ENCODE measurements at regions not wholly inside any gene's neighbourhood (a gene's known extent, or its start where the extent isn't known, plus 50 kb on each side); places are given as distances from the start of the nearest gene placed in this dataset.

DNA sequence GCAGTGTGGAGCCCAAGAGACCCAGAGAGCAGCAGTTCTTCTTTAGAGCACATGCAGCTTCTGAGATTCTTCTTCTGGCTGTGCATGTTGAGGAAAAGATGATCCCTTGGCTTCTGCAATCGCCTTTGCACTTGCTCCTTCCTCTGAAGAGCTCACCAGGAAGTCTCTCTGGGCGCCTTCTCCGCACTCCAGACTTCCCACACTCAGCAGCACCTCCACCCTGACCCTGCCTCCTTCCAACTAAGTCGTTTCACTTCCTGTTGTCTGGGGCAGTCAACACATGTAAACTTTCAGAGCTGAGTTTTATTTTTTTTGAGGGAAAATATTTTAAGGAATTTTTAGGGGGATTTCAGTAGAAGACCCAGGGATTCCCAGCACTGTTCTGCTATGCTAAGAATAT, 73.4 kb upstream of the F3 start:
- no peak for TF ChIP-seq POLR2A (IDR thresholded peaks at IDR 0.05)
- TF ChIP-seq, protein P1, sequence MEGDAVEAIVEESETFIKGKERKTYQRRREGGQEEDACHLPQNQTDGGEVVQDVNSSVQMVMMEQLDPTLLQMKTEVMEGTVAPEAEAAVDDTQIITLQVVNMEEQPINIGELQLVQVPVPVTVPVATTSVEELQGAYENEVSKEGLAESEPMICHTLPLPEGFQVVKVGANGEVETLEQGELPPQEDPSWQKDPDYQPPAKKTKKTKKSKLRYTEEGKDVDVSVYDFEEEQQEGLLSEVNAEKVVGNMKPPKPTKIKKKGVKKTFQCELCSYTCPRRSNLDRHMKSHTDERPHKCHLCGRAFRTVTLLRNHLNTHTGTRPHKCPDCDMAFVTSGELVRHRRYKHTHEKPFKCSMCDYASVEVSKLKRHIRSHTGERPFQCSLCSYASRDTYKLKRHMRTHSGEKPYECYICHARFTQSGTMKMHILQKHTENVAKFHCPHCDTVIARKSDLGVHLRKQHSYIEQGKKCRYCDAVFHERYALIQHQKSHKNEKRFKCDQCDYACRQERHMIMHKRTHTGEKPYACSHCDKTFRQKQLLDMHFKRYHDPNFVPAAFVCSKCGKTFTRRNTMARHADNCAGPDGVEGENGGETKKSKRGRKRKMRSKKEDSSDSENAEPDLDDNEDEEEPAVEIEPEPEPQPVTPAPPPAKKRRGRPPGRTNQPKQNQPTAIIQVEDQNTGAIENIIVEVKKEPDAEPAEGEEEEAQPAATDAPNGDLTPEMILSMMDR (IDR thresholded peaks at IDR 0.05): no peak
